GM19467 (cell line): ENCODE measurements at regions not wholly inside any gene's neighbourhood (a gene's known extent, or its start where the extent isn't known, plus 50 kb on each side); places are given as distances from the start of the nearest gene placed in this dataset.

Experiments used
- ATAC-seq: cut with Tn5 transposase; IDR thresholded peaks from one replicate; pipeline ENCODE4 v1.9.1; 2021; ENCODE audit warnings: mild to moderate bottlenecking, moderate library complexity; ENCODE audit not compliant: unreplicated experiment

GRCh38 chr12:81962126-81962856, 203.1 kb upstream of the PPFIA2 start:
- no peak for ATAC-seq

GRCh38 chr12:81958406-81958805, 199.3 kb upstream of the PPFIA2 start:
- no peak for ATAC-seq

GRCh38 chr12:81957631-81958030, 198.5 kb upstream of the PPFIA2 start:
- no peak for ATAC-seq

DNA sequence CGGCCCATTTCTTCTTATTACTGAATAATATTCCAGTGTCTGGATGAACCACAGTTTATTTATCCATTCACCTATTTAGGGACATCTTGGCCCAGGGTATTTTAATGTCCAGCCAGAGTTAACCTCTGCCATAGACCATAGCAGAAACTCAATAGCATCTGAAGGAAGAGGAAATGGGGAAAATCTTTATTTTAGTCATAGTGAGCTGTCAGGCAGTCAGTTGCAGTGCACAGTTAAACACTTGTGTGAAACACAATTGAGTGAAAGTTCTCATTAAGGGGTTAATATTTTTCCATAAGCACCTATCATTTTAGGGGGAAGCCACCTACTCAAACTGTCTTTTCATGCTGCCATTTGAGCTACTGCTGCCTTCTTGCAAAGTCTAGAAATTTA, 197.3 kb upstream of the PPFIA2 start:
- ATAC-seq: no peak

- ATAC-seq: no peak
These were observed 194.4 kb upstream of the PPFIA2 start for GRCh38 chr12:81953541-81953940.

GRCh38 chr12:81950871-81951270, 191.7 kb upstream of the PPFIA2 start:
- no peak for ATAC-seq

DNA sequence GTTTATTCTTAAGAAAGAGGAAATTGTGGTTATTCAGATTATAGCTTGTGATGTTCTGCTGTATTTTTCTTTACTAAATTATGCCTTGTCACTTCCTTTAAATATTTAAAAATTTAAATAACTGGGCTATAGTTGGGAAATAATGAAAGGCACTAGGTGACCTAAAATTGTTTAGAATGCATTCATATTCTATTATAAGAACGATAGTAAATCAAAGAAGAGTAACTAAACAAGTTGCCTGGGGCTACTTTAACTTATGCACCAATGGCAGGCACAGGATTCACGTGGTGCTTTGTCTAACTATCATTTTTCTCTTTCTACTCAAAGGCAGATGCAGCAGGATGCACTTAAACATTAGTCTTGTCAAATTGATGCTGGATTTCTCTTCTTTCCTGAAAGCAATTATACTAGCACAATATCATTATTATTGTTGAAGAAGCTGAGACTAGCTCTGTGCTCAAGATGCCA, 190.7 kb upstream of the PPFIA2 start:
- ATAC-seq: no peak

DNA sequence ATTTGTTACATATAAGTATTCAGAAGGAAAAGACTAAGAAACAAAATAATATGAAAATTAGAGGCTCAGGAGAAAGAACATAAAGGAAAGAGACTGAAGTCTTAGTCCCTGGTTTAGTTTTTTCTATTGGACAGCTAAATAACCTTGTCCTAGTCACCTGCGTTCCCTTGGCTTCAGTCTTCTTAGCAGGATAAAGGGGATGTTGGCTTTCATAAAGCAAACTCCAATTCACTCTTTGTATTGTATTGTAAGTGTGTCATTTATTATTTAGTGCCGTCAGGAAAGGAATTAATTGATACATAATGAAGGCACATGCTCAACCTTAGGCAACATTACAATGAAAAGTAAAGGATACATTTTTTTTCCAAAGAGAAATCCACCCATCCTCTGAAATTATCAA, 190.3 kb upstream of the PPFIA2 start:
- no peak for ATAC-seq

DNA sequence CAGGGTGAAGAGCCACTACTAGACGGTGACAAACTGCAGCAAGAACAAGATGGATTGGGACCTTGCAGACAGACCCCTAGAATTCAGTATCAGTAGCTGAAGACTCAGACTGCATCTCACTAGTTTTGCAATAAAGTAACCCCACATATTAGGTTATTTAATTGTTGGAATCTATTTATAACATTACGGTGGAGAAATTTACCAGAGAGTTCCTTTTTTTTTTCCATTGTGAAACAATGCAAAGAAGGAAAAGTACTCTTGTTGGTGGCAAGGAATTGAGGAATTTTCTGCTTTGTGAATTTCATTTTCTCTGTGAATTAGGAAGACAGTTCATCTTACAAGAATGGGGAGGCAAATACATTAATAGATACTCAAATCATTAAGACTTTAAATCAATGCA, 185.7 kb upstream of the PPFIA2 start:
- ATAC-seq: no peak

DNA sequence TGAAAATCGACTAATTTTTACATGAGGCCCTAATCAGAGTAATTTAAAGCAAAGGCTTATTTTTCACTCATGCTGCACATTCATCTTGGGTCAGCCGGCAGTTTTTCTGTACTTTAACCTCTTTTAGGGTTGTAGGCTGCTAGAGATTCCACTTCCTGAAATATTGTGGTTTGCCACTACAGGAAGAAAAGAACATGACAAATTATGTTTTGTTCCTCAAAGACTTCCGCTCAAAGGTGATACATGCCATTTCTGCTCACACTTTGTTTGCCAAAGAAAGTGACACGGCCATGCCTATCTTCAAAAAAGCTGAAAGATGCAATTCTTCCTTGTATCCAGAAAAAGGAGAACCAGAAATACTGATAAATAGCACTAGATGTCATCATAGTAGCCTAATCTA, 183.4 kb upstream of the PPFIA2 start:
- ATAC-seq: peak; percentile 82

DNA sequence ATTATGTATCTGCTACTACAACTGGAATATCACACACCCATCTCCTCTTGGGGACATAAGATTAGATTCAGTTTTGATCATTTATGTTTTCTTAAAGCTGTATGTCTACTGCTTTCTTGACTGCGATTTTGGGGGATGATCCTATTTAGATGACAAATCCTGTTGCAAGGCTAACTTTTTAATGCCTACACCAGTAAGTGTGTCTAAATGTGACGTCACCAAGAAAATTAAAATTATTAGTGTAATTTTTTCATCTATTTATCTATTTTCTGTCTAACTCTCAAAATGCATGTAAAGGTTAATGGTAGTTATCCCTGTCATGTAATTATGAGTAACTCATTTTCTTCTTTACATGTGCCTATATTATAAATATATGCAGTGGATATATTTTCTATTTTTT, 170.9 kb upstream of the PPFIA2 start:
- no peak for ATAC-seq

DNA sequence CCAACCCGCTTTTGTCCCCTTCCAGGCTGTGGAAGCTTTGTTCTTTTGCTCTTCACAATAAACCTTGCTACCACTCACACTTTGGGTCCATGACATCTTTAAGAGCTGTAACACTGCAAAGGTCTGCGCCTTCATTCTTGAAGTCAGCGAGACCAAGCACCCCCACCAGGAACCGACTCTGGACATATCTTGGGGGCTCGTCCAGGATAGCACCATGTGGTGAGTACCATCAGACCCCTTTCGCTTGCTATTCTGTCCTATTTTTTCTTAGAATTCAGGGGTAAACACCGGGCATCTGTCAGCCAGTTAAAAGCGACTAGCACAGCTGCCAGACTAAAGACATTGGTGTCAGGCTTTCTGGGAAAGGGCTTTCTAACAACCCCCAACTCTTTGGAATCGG, 137.6 kb upstream of the PPFIA2 start:
- no peak for ATAC-seq

DNA sequence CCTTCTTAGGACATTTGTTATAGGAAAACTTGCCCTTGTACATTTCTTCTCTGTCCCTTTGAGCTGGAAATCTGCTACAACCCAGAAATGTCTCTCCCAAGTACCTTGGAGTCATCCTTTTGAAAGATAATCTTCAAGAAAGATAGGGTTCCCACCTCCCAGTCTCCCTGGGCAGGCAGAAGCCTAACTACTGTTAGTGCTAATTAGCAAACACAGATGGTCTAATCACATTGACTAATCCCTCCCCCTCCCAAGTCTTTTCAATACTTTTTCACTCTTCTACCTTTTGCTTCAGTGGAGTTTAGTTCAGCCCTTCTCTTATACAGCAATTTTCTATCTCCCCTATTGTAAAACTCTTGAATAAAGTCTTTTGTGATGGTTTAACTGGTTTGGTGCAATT, 129.8 kb upstream of the PPFIA2 start:
- ATAC-seq: no peak

GRCh38 chr12:81888106-81888740, 129.1 kb upstream of the PPFIA2 start:
- no peak for ATAC-seq

GRCh38 chr12:81874586-81874985, 115.4 kb upstream of the PPFIA2 start:
- no peak for ATAC-seq

- ATAC-seq: no peak
These were observed 115.0 kb upstream of the PPFIA2 start for GRCh38 chr12:81874166-81874565.

DNA sequence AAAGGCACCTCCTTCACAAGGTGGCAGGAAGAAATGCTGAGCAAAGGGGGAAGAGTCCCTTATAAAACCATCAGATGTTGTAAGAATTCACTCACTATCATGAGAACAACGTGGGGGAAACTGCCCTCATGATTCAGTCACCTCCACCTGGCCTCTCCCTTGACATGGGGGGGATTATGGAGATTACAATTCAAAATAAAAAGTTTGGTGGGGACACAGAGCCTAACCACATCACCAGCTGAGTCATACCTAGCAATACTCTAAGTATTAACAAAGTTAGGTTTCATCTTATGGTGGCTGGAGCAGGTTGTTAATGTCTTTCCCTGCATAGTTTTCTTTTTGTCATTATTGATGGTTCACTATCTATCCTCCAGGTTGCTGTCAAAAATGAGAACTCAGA, 113.2 kb upstream of the PPFIA2 start:
- ATAC-seq: no peak

DNA sequence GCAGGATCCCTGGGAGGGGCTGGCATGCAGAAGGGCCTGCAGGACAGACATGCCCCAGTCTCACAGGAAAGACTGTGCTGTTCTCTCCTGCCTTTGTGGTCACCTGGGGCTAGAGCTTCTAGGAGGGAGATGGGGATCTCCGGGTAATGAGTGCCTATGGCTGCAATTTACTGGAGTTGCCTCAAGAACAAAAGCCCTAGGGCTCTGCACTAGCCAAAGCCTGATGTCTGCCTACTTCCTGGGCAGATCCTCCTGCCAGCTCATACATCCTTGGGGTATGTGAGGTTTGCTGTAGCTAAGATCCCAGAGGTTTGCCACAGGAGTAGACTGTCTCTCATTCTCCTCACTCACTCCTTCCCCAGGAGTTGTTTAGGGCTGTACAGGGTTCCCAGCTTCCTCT, 106.9 kb upstream of the PPFIA2 start:
- ATAC-seq: no peak

DNA sequence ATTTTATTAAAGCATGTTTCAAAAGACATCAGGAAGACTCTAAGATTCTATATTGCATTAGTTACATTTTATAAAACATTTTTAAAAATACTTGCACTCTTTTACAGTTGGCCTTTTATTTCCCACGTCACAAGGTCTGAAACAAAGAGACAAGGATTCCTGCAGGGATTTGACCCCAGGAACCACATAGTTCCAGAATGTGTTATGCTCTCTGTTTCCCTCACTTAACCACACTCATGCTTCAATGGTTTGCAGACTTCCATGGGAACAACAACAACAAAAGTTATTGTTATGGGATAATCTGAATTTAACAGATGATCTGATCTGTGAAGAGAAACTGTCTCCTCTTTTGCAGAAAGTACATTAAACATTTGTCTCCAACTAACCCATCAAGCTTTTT, 104.3 kb upstream of the PPFIA2 start:
- ATAC-seq: no peak

- no peak for ATAC-seq
These were observed 100.4 kb upstream of the PPFIA2 start for GRCh38 chr12:81859521-81859920.

GRCh38 chr12:81843599-81843998, 84.4 kb upstream of the PPFIA2 start:
- no peak for ATAC-seq

GRCh38 chr12:81835783-81836182, 76.6 kb upstream of the PPFIA2 start:
- no peak for ATAC-seq
